Gastrocnemius medialis (tissue), 4 donors: ENCODE measurements at regions not wholly inside any gene's neighbourhood (a gene's known extent, or its start where the extent isn't known, plus 50 kb on each side); places are given as distances from the start of the nearest gene placed in this dataset.

Source experiments
- ATAC-seq, 2 donors: fragments of 150-250 bp; one replicate each; pipeline ENCODE4 v1.9.1; 2016
- DNase-seq, 2 donors: peaks; one replicate each; pipeline ENCODE4 v3.0.0-alpha.2; 2019
- H3K27ac ChIP-seq, 4 donors: fragments of 200-600 bp; sonication (generic); 1 replicate in 1 of 4; 2 replicates in 3 of 4; pipeline ENCODE4 v1.5.1; 2016 to 2018; ENCODE audit warnings: mild to moderate bottlenecking in 2 of 4, moderate library complexity in 1 of 4
- H3K27me3 ChIP-seq, 3 donors: fragments of 200-600 bp; sonication (generic) in 2 of 3; 1 replicate in 1 of 3; 2 replicates in 2 of 3; pipeline versions ENCODE4 v1.5.1 to v1.6.0; 2016 to 2019; ENCODE audit warnings: mild to moderate bottlenecking in 1 of 3, moderate library complexity in 1 of 3
- H3K36me3 ChIP-seq, 2 donors: fragments of 200-600 bp; sonication (generic) in 1 of 2; one replicate each; pipeline ENCODE4 v1.5.1; 2017 to 2018
- H3K4me1 ChIP-seq, 2 donors: fragments of 200-600 bp; sonication (generic) in 1 of 2; one replicate each; pipeline ENCODE4 v1.5.1; 2016 to 2017; ENCODE audit warnings: mild to moderate bottlenecking in 2 of 2
- H3K4me3 ChIP-seq, 4 donors: fragments of 200-600 bp; sonication (generic) in 3 of 4; 1 replicate in 1 of 4; 2 replicates in 3 of 4; pipeline ENCODE4 v1.5.1; 2016 to 2019; ENCODE audit warnings: mild to moderate bottlenecking in 2 of 4
- H3K9me3 ChIP-seq, 3 donors: fragments of 200-600 bp; sonication (generic) in 2 of 3; 1 replicate in 1 of 3; 2 replicates in 2 of 3; pipeline ENCODE4 v1.5.1; 2016 to 2019
- CTCF ChIP-seq, 5 experiments: fragments of 450-650 bp in 3 of 5; fragments of 200-600 bp in 2 of 5; sonication (generic) in 2 of 5; IDR thresholded peaks in 4 of 5; conservative IDR thresholded peaks in 1 of 5; 1 replicate in 4 of 5; 2 replicates in 1 of 5; pipeline ENCODE4 v1.5.1; 2016 to 2019; ENCODE audit warnings: antibody characterized with exemption in 5 of 5, mild to moderate bottlenecking in 3 of 5, moderate library complexity in 3 of 5
- POLR2A ChIP-seq, 2 donors: fragments of 450-650 bp; IDR thresholded peaks; one replicate each; pipeline ENCODE4 v1.6.1; 2017; ENCODE audit warnings: antibody characterized with exemption in 2 of 2, mild to moderate bottlenecking in 2 of 2, moderate library complexity in 2 of 2
- in situ Hi-C, 4 donors: fragments of 200-750 bp; cut with MboI; loops; one replicate each; pipeline versions ENCODE4 v1.15.0 to v1.8.0; 2017; ENCODE audit warnings: low sequenced_read_pairs in 4 of 4
- intact Hi-C: fragments of 100-400 bp; cut with DNase I; formaldehyde crosslinking; loops from one replicate; pipeline ENCODE4 v1.15.1; 2023; ENCODE audit warnings: low total_unique reads

DNA sequence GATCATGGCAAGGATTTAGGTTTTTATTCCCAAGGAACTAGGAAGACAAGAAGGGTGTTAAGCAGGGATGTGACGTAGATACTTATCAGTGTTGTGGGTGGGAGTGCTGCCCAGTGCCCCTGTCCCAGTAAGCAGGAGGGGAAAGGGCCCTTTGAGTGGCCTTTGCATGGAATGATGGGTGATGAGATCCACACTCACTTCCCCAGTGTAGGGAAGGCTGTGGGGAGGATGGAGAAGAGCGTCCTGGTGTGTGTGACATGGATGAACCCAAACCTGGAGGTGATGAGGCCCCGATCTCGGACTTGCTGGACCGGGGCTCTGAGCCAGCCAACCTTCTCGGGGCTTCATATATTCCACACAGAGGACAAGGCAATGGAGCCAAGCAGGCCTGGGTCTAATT lies 610.9 kb downstream of the CDH26 start:
- TF ChIP-seq POLR2A (IDR thresholded peaks at IDR 0.05) = no peak
- no peaks in the 10 kb centered on the region for H3K27me3 ChIP-seq
- H3K36me3 ChIP-seq = no peaks in the 10 kb centered on the region
- no peak overlapping the region for H3K4me3 ChIP-seq
- no peaks in the 10 kb centered on the region for H3K9me3 ChIP-seq
- ATAC-seq = no peak
- H3K4me1 ChIP-seq = no peaks in the 10 kb centered on the region
- DNase-seq = no peak
- in situ Hi-C loops (loop anchor here in 1 of 4 donors (25.0 kb wide), 1 partner anchor 357 kb away; no protein-coding TSS in a partner anchor), intact Hi-C loops (no loop called here)
- H3K27ac ChIP-seq = no peak overlapping the region

DNA sequence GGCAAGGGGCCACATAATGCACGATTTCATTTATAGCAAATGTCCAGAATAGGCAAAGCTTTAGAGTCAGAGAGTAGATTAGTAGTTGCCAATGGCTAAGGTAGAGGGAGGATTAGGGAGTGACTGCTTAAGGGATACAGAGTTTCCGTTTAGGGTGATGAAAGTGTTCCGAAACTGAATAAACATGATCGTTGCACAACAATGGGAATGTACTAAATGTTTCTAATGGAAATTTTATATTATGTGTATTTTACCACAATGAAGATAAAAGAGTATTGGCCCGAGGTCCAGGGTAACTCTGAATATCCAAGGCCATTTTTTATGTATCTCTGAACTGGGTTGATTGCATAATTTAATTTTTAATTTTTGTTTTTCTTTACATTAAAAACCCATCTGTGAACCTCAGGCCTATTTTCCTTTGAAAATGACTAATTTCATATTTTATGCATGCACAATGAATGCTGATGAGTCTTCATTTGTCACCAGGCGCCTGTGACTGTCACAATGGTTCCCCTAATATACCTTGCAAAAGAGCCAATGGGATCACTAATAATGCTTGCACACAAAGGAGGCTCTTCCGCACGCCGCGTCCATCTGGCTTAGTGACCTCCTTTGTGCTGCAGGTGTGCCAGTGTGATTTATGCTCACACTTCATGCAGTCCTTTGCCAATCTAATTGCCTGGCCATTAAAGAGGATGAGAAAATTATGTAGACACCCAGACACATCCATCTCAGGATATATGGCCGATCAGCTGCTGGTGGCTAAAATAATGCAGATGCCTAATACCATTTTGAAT lies 612.5 kb downstream of the CDH26 start:
- Histone ChIP-seq H3K27ac (no peak overlapping the region), H3K9me3 (no peaks in the 10 kb centered on the region), H3K4me1 (no peaks in the 10 kb centered on the region), H3K27me3 (no peaks in the 10 kb centered on the region), H3K4me3 (no peak overlapping the region), H3K36me3 (no peaks in the 10 kb centered on the region)
- no peak for TF ChIP-seq CTCF (IDR thresholded peaks at IDR 0.05 in 4 of 5, conservative IDR thresholded peaks at IDR 0.05 in 1 of 5)
- no peak for TF ChIP-seq POLR2A (IDR thresholded peaks at IDR 0.05)
- intact Hi-C loops = no loop called here
- in situ Hi-C loops = loop anchor here in 1 of 4 donors (25.0 kb wide), 1 partner anchor 358 kb away; no protein-coding TSS in a partner anchor
- no peak for DNase-seq
- ATAC-seq = no peak

- ATAC-seq (no peak), DNase-seq (no peak)
- no peak for TF ChIP-seq CTCF (IDR thresholded peaks at IDR 0.05 in 4 of 5, conservative IDR thresholded peaks at IDR 0.05 in 1 of 5)
- no peak for TF ChIP-seq POLR2A (IDR thresholded peaks at IDR 0.05)
- H3K4me3 ChIP-seq = no peak overlapping the region
- H3K36me3 ChIP-seq = no peaks in the 10 kb centered on the region
- no peaks in the 10 kb centered on the region for H3K4me1 ChIP-seq
- no peak overlapping the region for H3K27ac ChIP-seq
- H3K9me3 ChIP-seq = no peaks in the 10 kb centered on the region
- intact Hi-C loops = no loop called here
- H3K27me3 ChIP-seq = no peaks in the 10 kb centered on the region
- in situ Hi-C loops = loop anchor here in 1 of 4 donors (25.0 kb wide), 1 partner anchor 361 kb away; no protein-coding TSS in a partner anchor
Observed at GRCh38 chr20:60573003-60573680, 614.9 kb downstream of the CDH26 start.

DNA sequence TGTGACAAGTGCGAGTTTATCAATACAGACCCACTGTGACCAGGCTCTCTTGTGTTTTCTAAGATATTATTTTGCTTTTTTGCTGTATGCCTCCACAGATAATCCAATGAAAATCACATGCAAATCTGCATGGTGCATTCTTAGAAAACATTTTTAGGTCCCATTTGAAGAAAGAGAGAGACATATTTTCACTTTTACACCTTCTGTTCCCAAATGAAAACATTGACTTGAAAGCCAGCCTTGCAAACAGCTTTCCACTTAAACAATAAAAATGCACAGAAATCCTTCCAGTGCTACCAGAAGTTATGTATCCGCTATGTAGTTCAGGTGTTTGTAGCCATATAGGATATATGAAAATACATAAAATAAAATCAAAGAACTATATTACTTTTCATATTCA lies 618.0 kb downstream of the CDH26 start:
- Histone ChIP-seq H3K27ac (no peak overlapping the region), H3K36me3 (no peaks in the 10 kb centered on the region), H3K27me3 (no peaks in the 10 kb centered on the region), H3K4me1 (no peaks in the 10 kb centered on the region), H3K9me3 (no peaks in the 10 kb centered on the region), H3K4me3 (no peak overlapping the region)
- no peak for ATAC-seq
- DNase-seq = no peak
- TF ChIP-seq POLR2A (IDR thresholded peaks at IDR 0.05) = no peak
- TF ChIP-seq CTCF (IDR thresholded peaks at IDR 0.05 in 4 of 5, conservative IDR thresholded peaks at IDR 0.05 in 1 of 5) = no peak
- in situ Hi-C loops (no loop called here), intact Hi-C loops (no loop called here)

DNA sequence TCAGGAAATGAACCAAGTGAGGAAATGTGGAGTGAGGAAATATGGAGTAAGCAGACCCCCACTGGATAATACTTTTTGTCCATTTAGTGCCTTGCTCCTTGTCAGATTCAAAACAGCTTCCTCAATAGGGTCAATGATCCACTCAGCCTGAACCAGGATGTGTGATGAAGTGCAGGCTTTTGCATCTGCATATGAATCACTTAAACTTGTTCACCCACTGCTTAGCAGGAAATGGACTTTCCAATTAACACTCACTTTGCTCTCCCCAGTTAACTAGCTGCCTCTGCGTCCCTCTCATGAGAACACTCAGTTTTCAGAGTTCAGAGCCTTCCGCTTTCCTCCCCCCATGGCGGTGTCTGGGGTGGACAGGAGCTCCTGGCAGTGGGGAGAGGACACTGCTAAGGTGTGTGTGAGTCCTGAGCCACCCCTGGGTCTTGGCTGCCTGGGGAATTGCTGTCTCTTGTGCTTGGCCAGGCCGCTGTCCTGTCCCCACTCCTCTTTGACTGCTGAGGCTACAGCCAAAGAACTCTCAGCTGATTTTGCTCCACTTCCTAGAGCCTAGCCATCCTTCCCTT lies 621.8 kb downstream of the CDH26 start:
- H3K4me1 ChIP-seq = no peaks in the 10 kb centered on the region
- in situ Hi-C loops = no loop called here
- no peaks in the 10 kb centered on the region for H3K9me3 ChIP-seq
- H3K27me3 ChIP-seq = no peaks in the 10 kb centered on the region
- no peaks in the 10 kb centered on the region for H3K36me3 ChIP-seq
- H3K27ac ChIP-seq = no peak overlapping the region
- DNase-seq (no peak), ATAC-seq (no peak)
- intact Hi-C loops = no loop called here
- H3K4me3 ChIP-seq = no peak overlapping the region
- no peak for TF ChIP-seq CTCF (IDR thresholded peaks at IDR 0.05 in 4 of 5, conservative IDR thresholded peaks at IDR 0.05 in 1 of 5)
- TF ChIP-seq POLR2A (IDR thresholded peaks at IDR 0.05) = no peak
